Breast epithelium (tissue), 4 donors: ENCODE measurements at regions not wholly inside any gene's neighbourhood (a gene's known extent, or its start where the extent isn't known, plus 50 kb on each side); places are given as distances from the start of the nearest gene placed in this dataset.

ENCODE experiments used
- DNase-seq, 2 donors: peaks; one replicate each; pipeline ENCODE4 v3.0.0-alpha.2; 2019; ENCODE audit warnings: low spot score in 2 of 2
- H3K27ac ChIP-seq, 2 donors: fragments of 200-600 bp; sonication (generic) in 1 of 2; one replicate each; pipeline ENCODE4 v1.5.1; 2016 to 2019; ENCODE audit warnings: mild to moderate bottlenecking in 1 of 2
- H3K27me3 ChIP-seq, 2 donors: fragments of 200-600 bp; sonication (generic) in 1 of 2; one replicate each; pipeline versions ENCODE4 v1.5.1 to v1.6.0; 2017 to 2019; ENCODE audit warnings: control low read depth in 1 of 2, mild to moderate bottlenecking in 1 of 2
- H3K36me3 ChIP-seq: fragments of 200-600 bp; one replicate; pipeline ENCODE4 v1.5.1; 2019
- H3K4me1 ChIP-seq, 2 donors: fragments of 200-600 bp; sonication (generic); one replicate each; pipeline ENCODE4 v1.5.1; 2016 to 2019; ENCODE audit warnings: control low read depth in 1 of 2
- H3K4me3 ChIP-seq, 3 donors: fragments of 200-600 bp; sonication (generic); 1 replicate in 2 of 3; 2 replicates in 1 of 3; pipeline ENCODE4 v1.5.1; 2016 to 2019; ENCODE audit warnings: mild to moderate bottlenecking in 3 of 3, moderate library complexity in 2 of 3
- H3K9me3 ChIP-seq, 2 donors: fragments of 200-600 bp; sonication (generic) in 1 of 2; one replicate each; pipeline ENCODE4 v1.5.1; 2016 to 2019; ENCODE audit warnings: control low read depth in 1 of 2
- POLR2A ChIP-seq: fragments of 450-650 bp; IDR thresholded peaks from one replicate; pipeline ENCODE4 v1.6.1; 2016; ENCODE audit warnings: antibody characterized with exemption, mild to moderate bottlenecking, moderate library complexity
- POLR2AphosphoS5 ChIP-seq, 3 donors: sonication (generic); formaldehyde crosslinking; IDR thresholded peaks; one replicate each; pipeline ENCODE4 v1.6.1; 2017; ENCODE audit warnings: antibody characterized with exemption in 3 of 3
- intact Hi-C: fragments of 100-400 bp; cut with DNase I; formaldehyde crosslinking; loops from one replicate; pipeline ENCODE4 v1.15.1; 2023; ENCODE audit warnings: low total_unique reads
- TF ChIP-seq, protein P1 (sequence below), 3 donors: fragments of 450-650 bp; IDR thresholded peaks; one replicate each; pipeline ENCODE4 v1.5.1; 2016 to 2017; ENCODE audit warnings: antibody characterized with exemption in 3 of 3, mild to moderate bottlenecking in 3 of 3, moderate library complexity in 3 of 3

DNA sequence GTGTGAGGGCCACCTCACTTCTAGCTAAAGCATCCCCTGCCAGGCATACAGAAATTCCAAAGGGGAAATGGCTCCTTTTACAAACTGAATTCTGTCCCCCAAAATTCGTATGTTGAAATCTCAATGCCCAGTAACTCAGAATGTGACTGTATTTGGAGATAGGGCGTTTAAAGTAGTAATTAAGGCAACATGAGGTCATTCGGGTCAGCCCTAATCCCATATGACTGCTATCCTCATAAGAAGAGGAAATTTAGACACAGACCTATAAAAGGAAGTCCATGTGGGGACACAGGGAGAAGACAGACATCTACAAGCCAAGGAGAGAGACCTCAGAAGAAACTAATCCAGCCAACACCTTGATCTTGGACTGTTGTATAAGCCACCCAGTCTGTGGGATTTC is 119.1 kb downstream of the CHST1 start:
- intact Hi-C loops, result no loop called here
- Histone ChIP-seq H3K4me1 (no peaks in the 10 kb centered on the region), H3K36me3 (no peaks in the 10 kb centered on the region), H3K4me3 (no peak overlapping the region), H3K9me3 (no peaks in the 10 kb centered on the region), H3K27ac (no peak overlapping the region), H3K27me3 (peaks cover 0 to 18% of the 10 kb centered on the region in 2 donors)
- TF ChIP-seq POLR2AphosphoS5 (IDR thresholded peaks at IDR 0.05) (no peak), POLR2A (no peak)
- no peak for DNase-seq

DNA sequence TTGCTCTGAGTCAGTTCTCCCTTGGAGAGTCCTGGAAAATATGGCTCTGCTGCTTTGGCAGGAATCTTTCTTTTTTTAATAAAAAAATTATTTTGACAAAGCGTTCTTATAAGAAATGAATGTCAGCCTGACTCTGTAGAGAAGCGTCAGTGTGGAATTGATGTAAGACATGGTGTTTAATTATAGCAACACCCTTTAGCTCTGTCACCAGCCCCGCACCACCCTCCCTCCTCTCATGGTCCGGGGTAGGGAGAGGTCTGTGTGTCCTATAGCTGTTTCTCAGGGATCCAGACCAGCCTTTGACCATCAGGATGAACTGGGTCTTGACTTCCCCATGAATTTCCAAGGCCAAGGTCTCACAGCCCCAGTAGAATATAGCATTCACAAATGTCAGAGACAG is 120.6 kb downstream of the CHST1 start:
- Histone ChIP-seq H3K4me3 (no peak overlapping the region), H3K9me3 (no peaks in the 10 kb centered on the region), H3K36me3 (no peaks in the 10 kb centered on the region), H3K27ac (no peak overlapping the region), H3K27me3 (peaks cover 0 to 19% of the 10 kb centered on the region in 2 donors), H3K4me1 (no peaks in the 10 kb centered on the region)
- intact Hi-C loops, result no loop called here
- no peak for DNase-seq
- TF ChIP-seq POLR2A (no peak), POLR2AphosphoS5 (IDR thresholded peaks at IDR 0.05) (no peak)
- TF ChIP-seq, protein P1, sequence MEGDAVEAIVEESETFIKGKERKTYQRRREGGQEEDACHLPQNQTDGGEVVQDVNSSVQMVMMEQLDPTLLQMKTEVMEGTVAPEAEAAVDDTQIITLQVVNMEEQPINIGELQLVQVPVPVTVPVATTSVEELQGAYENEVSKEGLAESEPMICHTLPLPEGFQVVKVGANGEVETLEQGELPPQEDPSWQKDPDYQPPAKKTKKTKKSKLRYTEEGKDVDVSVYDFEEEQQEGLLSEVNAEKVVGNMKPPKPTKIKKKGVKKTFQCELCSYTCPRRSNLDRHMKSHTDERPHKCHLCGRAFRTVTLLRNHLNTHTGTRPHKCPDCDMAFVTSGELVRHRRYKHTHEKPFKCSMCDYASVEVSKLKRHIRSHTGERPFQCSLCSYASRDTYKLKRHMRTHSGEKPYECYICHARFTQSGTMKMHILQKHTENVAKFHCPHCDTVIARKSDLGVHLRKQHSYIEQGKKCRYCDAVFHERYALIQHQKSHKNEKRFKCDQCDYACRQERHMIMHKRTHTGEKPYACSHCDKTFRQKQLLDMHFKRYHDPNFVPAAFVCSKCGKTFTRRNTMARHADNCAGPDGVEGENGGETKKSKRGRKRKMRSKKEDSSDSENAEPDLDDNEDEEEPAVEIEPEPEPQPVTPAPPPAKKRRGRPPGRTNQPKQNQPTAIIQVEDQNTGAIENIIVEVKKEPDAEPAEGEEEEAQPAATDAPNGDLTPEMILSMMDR (IDR thresholded peaks at IDR 0.05), result no peak

DNA sequence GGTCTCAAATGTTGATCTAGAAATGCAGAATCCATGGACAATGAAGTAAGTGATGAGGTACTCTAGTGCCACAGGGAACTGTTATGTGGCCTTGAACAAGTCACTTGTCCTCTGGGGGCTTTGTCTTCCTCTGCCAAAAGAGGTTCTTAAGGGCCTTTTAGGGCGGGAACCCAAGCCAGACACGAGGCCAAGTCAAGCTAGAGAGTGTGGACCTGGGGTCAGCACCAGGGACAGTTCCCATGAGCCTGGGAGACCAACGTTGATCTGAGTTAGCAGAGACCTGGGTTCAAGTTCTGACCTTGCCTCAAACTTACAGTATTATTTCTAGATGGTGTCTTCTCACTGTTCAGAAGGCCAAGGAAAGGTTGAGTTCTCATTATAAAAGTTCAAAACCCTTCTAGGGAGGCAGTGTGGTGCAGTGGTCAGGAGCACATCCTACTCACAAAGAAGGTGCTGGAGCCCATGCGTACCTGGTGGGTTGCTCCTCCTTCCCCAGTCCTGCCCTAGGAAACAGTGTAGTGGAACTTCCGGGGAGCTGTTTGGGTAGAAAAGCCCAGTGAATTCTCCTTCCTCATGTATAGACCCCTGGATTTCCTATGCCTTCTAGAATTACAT is 121.5 kb downstream of the CHST1 start:
- Histone ChIP-seq H3K4me3 (no peak overlapping the region), H3K9me3 (no peaks in the 10 kb centered on the region), H3K4me1 (no peaks in the 10 kb centered on the region), H3K27ac (no peak overlapping the region), H3K27me3 (peaks cover 0 to 22% of the 10 kb centered on the region in 2 donors), H3K36me3 (no peaks in the 10 kb centered on the region)
- no peak for DNase-seq
- intact Hi-C loops, result no loop called here
- TF ChIP-seq, protein P1 (IDR thresholded peaks at IDR 0.05), result no peak
- TF ChIP-seq POLR2AphosphoS5 (IDR thresholded peaks at IDR 0.05), result no peak
- TF ChIP-seq POLR2A, result no peak

DNA sequence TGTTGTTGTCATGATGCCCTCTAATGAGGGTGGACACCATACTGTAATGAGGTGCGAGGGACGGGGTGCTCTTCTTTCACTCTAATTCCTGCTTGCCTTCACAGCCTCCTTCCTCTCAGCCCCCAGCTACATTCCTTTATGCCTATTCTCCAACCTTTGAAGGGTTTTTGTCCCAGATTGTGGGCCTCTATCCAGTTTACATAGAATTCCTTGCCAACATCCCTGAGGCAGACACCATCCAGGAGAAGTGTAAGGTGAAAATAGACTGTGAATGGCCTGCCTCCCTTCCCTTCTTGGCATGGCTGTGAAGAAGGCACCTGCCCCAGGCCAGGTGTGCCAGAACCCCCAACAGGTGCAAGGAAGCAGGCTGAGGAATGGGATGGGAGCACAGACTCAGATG is 122.3 kb downstream of the CHST1 start:
- intact Hi-C loops, result no loop called here
- Histone ChIP-seq H3K4me1 (no peaks in the 10 kb centered on the region), H3K36me3 (no peaks in the 10 kb centered on the region), H3K4me3 (no peak overlapping the region), H3K27ac (no peak overlapping the region), H3K27me3 (peaks cover 0 to 22% of the 10 kb centered on the region in 2 donors), H3K9me3 (no peaks in the 10 kb centered on the region)
- no peak for TF ChIP-seq POLR2A
- no peak for DNase-seq

DNA sequence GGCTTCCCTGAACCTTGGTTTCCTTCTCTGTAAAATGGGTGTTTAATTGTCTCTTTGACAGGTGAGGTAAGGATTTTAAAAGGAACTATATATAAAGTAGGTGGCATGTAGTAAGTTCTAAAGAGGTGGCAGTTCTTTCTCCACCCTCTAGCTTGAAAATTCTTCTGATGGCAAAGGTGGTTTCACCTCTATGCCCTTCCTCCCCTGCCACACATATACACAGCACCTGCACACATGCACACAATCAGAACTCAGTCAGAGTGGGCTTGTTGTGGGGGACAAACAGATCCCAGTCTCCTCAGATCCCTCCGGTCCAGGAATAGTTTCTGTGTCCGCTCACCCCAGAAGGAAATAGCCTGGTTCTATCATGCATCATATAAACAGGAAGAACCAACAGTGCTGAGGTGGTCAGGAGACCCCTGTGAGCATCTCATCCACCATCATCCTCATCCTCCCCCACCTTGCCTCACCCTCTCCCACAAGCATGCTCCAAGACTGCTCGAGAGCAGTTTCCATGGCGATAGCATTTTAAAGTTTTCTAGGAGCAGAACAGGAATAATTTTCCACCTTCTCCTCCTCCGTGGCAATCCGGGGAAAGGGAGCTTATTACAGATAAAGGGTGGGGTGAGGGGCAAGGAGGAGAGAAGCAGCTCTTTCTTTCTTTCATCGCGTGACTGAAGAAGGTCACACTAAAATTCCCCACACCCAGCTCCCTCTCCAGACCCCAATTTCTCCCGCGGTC is 123.6 kb downstream of the CHST1 start:
- intact Hi-C loops, result no loop called here
- Histone ChIP-seq H3K27ac (no peak overlapping the region), H3K9me3 (no peaks in the 10 kb centered on the region), H3K36me3 (no peaks in the 10 kb centered on the region), H3K27me3 (peaks cover 0 to 22% of the 10 kb centered on the region in 2 donors), H3K4me3 (no peak overlapping the region), H3K4me1 (no peaks in the 10 kb centered on the region)
- TF ChIP-seq POLR2AphosphoS5 (IDR thresholded peaks at IDR 0.05) (no peak), POLR2A (no peak)
- TF ChIP-seq, protein P1 (IDR thresholded peaks at IDR 0.05), result no peak
- DNase-seq, result no peak

DNA sequence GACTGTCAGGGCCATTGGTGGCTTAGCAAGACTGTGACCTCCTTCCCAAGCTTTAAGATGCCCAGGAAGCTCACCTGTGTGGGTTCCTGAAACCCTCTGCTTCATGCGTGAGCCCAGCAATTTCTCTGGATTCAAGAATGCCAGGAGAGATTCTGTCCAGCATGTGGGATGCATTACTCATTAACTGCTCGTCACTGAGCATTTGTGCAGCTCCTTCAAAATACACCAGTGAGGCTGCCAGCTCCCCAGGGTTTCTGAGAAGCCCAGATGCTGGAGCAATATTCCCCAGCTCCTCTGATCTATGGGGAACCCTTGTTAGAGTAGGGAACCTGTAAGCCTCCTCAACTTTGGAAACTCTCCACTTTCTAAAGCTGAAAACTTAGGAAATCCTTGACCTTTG is 126.5 kb downstream of the CHST1 start:
- intact Hi-C loops, result no loop called here

More for the DNA sequence above, 126.5 kb downstream of the CHST1 start:
- DNase-seq, result no peak
- Histone ChIP-seq H3K36me3 (no peaks in the 10 kb centered on the region), H3K4me3 (no peak overlapping the region), H3K9me3 (no peaks in the 10 kb centered on the region), H3K27me3 (peaks cover 0 to 9% of the 10 kb centered on the region in 2 donors), H3K27ac (no peak overlapping the region), H3K4me1 (no peaks in the 10 kb centered on the region)
- TF ChIP-seq, protein P1 (IDR thresholded peaks at IDR 0.05), result no peak
- no peak for TF ChIP-seq POLR2AphosphoS5 (IDR thresholded peaks at IDR 0.05)
- no peak for TF ChIP-seq POLR2A
